GM18520 (cell line): ENCODE measurements at regions not wholly inside any gene's neighbourhood (a gene's known extent, or its start where the extent isn't known, plus 50 kb on each side); places are given as distances from the start of the nearest gene placed in this dataset.
"Not testable (repeated sequence)": the region's sequence is repeated elsewhere in the genome, so short reads cannot be mapped to it uniquely, and the experiment has no call there.

ENCODE experiments used
- ATAC-seq: cut with Tn5 transposase; IDR thresholded peaks from one replicate; pipeline ENCODE4 v1.9.1; 2021; ENCODE audit not compliant: unreplicated experiment

GRCh38 chr11:112310848-112311247 is 50.2 kb upstream of the PLET1 start:
- ATAC-seq, result no peak

GRCh38 chr11:112315057-112315720 is 54.5 kb upstream of the PLET1 start:
- ATAC-seq, result no peak

DNA sequence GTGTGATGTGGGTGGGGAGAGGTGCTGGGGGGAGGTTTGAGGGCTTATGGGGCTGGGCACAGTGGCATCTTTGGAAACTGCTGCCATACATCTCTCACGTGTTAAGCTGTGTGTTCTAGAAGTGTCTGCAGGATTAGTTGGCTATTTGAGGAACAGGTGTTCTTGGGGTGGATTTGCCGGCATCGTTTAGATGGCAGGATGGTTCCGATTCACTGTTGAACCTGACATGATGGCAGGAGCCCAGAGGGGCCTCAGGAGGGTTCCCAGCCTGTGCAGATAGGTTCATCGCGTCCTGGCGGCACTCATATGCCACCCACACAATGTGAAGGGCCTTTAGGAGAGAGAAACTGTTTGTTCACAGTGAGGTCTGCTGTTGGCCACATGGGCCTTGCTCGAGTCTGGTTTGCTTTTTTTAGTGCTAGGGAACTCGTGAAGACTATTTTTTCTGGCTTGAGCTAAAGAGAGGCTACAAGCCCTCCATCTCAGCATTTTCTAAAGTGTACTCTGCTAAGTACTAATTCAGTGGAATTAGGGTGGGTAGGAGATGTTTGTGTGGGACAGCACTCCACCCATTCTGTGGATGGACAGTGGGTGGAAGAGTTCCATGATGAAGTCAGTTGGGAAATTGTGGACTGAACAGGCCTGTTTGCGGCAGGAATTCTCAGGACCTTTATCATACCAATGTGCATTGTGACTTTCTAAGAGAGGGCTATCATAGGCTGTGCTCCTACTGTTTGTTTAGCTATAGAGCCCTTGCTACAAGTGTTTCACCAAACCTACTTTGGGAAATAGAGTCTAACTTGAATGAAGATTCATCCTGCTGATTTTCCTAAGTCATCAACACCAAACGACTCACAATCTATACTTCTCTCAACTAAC is 55.4 kb upstream of the PLET1 start:
- ATAC-seq, result no peak

- ATAC-seq, result no peak
Observed at GRCh38 chr11:112316971-112317370, 56.3 kb upstream of the PLET1 start.

DNA sequence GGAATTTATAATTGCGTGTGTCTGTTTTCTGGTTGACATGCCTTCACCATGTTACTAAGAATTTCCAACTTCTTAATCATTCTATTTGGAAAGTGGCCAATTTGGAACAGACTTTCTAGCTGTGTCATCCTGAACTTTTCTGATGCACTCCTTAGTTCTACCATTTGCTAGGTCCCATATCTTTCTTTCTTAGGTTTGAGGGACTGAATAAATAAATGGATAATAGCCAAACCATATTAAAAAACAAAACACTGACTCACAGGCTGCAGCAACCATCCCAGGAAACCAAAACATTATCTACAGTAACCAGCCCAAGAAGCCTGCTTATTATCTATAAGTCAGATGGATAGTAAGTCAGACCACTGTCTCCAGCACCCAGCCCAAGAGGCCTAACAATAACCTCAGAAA is 57.5 kb upstream of the PLET1 start:
- no peak for ATAC-seq

DNA sequence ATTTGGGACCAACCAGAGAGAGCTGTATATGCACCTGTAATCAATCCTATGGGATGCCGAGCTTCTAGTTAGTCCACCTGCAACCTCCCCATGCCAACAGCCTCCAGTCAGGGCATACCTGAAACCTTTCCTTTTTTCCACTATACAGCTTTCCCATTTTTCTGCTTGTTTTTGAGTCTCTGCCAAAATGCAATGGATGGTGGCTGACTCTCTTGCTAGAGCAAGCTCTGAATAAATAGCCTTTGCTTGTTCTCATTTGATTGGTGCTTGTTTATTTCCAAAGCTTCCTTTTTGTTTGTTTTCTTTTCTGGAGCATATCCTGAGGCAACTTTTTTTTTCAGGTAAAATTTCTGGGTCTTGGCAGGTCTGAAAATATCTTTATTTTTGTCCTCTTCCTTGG is 58.0 kb upstream of the PLET1 start:
- ATAC-seq, result no peak

- no peak for ATAC-seq
Observed at GRCh38 chr11:112320668-112321067, 60.0 kb upstream of the PLET1 start.

GRCh38 chr11:112321501-112322172 is 61.0 kb upstream of the PLET1 start:
- no peak for ATAC-seq

DNA sequence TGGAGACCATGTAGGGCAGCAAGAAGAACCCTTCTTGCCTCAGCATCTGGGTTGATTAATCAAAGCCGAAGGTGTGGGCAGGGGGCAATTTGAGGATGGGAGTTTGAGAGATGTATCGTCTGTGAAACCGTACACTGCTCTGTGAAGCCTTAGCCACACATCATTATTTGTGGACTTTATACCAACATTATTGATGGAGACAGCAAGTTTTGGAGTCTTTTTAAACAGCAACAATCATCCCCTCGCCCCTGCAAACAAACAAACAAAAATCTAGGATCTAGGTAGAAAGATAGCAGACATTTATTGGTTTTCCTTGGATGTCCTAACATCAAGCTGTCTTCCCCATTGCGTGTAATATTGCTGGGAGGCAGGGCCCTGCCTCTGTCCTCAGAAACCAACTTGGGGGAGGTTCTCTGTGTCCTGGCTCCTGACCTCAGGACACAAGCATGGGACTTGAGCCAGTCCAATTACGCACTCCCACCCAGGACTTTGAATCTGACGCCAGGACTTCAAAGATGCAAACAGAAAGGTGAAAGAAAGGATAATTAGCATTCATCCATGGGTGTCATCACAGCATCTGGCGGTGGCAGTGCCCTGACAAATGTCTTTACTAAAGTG is 61.6 kb upstream of the PLET1 start:
- no peak for ATAC-seq

DNA sequence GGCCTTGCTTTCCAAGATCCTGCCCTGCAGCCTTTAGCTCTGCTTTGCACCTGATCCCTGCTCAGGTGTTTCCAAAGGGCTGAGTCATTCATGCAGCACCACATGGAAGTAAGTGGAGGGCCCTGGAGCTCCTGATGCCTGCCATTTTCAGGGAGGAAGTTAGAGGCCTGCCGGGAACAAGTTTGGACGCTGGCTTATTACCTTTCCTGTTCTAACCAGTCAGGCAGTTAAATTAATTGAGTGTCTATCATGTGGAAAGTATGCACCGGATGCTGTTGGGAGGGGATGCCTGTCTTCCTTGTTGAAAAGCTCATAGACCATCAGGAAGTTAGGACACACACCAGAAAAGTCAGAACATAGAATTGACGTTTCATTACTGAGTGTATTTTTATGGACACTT is 73.7 kb upstream of the PLET1 start:
- ATAC-seq, result no peak

GRCh38 chr11:112336356-112336886 is 75.8 kb upstream of the PLET1 start:
- ATAC-seq, result no peak

GRCh38 chr11:112339566-112339965 is 78.9 kb upstream of the PLET1 start:
- no peak for ATAC-seq

GRCh38 chr11:112343368-112344039 is 82.8 kb upstream of the PLET1 start:
- ATAC-seq, result no peak

DNA sequence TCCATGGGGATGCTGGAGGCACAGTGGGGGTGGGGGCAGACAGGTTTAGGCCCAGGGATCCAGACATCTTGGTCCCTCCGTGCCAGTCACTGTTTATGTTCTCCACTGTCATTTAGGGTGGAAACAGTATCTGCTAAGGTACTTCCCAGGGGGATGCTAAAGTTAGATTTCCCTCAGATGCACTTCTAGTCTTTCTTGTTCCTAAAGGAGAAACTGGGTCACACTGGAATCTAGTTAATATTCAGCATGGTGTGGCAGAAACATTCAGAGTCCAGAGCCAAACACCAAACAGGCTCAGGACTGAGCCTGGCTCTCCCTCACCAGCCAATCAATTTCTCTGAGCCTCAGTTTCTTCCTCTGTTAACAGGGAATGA is 83.4 kb upstream of the PLET1 start:
- ATAC-seq, result no peak

GRCh38 chr11:112345166-112345565 is 84.5 kb upstream of the PLET1 start:
- ATAC-seq, result no peak

DNA sequence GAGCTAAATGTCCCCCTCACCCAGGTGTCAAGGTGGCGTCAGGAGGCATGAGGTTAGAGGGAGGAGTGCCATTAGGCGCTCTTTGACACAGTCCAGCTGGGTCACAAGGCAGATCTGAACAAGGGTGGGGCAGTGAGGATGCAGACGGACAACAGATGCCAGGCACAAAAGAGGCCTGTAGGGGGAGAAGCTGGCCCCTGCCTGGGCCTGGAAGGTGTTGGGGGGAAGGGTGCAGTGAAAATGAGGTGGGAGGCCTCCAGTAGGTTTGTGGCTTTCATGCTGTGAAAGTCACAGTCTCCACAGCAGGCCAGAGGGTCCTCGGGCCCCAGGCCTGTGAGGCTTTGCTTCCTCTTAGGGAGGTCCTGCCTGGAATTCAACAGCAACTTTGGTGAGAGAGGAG is 85.0 kb upstream of the PLET1 start:
- no peak for ATAC-seq

DNA sequence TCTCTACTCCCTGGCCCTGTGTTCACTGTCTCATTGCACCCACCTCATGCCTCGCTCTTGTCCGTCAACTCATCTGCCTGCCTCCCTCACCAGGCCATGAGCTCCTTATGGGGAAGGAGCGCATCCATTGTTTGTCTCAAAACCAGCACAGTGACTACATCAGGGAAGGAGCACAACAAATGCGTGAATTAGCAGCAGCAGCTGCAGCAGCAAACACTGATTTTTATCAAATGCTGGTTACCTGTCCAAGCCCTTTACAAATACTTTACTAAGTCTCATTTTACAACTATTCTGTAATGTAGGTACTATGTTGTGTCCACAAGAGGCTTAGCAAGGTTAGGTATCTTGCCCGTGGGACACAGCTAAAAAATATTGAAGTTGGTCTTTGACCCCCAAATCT is 85.9 kb upstream of the PLET1 start:
- ATAC-seq, result no peak

GRCh38 chr11:112348480-112349029 is 87.9 kb upstream of the PLET1 start:
- ATAC-seq, result no peak

DNA sequence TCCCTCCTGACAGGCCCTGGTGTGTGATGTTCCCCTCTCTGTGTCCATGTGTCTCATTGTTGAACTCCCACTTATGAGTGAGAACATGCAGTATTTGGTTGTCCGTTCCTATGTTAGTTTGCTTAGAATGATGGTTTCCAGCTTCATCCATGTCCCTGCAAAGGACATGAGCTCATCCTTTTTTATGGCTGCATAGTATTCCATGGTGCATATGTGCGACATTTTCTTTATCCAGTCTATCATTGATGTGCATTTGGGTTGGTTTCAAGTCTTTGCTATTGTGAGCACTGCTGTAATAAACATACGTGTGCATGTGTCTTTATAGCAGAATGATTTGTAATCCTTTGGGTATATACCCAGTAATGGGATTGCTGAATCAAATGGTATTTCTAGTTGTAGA is 90.8 kb upstream of the PLET1 start:
- ATAC-seq, result not testable (repeated sequence)

DNA sequence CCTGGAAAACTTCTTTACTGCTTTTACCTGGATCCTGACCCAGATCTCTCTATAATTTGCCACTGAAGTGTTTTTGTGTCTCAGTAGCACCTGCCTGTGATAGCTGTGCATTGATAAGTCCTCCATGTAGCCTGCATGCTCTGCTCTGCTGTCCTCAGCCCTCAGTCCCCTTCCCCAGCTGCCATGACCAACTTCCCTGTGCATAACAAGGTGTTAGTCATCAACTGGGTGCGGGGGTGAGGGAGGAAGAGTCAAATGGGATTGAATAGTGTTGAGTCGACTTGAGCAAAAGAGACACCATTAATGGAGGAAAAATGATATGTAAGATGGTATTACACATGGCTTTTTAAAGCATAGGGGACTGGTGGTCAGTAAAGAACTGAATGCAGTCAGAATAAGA is 92.2 kb upstream of the PLET1 start:
- ATAC-seq, result no peak
